WI38 (cell line): ENCODE measurements at regions not wholly inside any gene's neighbourhood (a gene's known extent, or its start where the extent isn't known, plus 50 kb on each side); places are given as distances from the start of the nearest gene placed in this dataset.

Experiments used
- H3K4me3 ChIP-seq: 2 replicates; pipeline ENCODE4 v1.5.1; 2011; ENCODE audit warnings: low read depth, mild to moderate bottlenecking, control low read depth, low read length
- TF ChIP-seq, protein P1 (sequence below): IDR thresholded peaks from 2 replicates; pipeline ENCODE4 v1.5.1; 2012; ENCODE audit warnings: low read depth, mild to moderate bottlenecking, control low read depth, low read length

DNA sequence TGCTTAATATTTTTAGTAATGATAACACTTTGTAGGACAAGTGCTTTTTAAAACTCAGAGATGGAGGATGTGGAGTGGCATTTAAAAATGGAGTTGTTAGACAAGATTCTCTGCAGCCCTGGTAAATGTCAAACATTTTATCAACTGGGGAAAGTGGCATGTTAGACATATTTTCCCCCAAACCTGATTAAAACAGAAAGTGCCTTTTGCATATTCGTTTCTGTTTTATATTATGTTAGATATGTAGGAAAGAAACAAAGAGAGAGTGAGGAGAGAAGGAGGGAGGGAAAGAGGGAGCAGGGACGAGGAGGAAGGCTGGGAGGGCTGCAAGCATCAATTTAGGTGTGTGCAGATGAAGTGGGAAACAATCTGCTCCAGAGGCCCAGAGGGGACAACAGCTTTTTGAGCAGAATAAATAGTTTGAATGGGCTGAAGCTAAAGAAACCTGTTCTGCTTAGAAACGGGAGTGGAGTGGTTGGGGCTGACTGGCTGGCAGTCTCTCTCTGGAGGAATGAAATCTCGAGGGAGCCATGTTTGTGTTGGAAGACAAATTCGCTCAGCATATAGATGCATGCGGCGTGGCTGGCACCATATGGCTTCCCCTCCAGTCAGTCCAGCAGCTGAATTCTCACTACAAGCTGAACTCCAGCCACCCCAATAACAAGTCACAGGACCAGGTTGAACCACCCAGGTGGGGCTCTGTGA lies 502.2 kb downstream of the AJAP1 start:
- H3K4me3 ChIP-seq, result no peak overlapping the region
- TF ChIP-seq, protein P1, sequence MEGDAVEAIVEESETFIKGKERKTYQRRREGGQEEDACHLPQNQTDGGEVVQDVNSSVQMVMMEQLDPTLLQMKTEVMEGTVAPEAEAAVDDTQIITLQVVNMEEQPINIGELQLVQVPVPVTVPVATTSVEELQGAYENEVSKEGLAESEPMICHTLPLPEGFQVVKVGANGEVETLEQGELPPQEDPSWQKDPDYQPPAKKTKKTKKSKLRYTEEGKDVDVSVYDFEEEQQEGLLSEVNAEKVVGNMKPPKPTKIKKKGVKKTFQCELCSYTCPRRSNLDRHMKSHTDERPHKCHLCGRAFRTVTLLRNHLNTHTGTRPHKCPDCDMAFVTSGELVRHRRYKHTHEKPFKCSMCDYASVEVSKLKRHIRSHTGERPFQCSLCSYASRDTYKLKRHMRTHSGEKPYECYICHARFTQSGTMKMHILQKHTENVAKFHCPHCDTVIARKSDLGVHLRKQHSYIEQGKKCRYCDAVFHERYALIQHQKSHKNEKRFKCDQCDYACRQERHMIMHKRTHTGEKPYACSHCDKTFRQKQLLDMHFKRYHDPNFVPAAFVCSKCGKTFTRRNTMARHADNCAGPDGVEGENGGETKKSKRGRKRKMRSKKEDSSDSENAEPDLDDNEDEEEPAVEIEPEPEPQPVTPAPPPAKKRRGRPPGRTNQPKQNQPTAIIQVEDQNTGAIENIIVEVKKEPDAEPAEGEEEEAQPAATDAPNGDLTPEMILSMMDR, result no peak

DNA sequence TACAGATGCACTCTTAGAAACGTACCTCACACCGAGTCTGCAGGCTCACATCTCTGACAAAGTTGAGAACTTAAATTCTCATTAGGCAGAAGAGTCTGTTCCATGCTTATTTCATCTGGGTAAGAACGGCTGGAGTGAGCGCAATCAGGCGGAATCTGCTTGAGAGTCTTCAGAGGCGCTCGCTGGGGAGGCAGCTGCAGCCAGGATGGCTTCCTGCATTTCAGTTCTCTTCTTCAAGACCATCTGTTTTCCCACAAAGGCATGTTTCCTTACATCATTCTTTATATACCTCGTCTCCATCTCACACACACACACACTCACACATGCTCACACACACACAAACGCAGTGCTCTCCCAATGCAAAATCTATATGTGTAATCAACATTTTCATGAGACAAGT lies 497.1 kb downstream of the AJAP1 start:
- H3K4me3 ChIP-seq, result no peak overlapping the region
- TF ChIP-seq, protein P1, result no peak

DNA sequence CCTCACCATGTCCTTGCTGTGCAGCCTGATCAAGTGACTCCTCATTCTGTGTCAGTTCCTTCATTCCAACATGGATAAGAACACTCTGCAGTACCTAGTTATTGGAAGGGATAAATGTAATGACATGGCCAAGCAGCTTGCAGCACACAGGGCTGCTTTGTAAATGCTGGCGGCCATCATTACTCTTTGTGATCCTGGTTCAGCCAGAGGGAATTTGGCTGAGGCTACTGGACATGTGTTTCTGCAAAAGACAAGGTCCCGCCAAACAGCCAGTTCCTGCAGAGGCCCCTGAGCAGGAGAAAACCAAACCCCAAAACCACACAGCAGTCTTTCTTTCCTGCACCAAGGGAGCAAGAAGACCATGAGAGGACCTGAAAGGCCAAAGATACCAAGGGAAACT lies 495.8 kb downstream of the AJAP1 start:
- H3K4me3 ChIP-seq, result no peak overlapping the region
- TF ChIP-seq, protein P1, result no peak

DNA sequence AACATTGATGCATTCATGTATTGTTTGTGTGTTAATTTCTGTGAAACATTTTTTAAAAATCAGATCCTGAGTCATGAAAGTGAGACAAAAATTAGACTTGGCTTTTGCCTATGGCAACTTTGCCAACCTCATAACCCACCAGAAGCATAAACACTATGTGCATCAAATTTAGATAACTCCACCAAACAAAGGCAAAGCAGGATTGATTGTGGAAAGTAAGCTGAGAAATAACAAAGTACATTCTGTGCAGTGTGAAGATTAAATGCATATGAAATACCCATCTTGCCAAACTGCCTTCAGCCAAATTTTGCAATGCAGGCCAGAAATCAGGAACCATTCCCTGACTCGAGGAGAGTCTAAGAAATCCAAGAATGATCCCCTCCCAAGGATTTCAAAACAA lies 493.4 kb downstream of the AJAP1 start:
- TF ChIP-seq, protein P1, result no peak
- no peak overlapping the region for H3K4me3 ChIP-seq

DNA sequence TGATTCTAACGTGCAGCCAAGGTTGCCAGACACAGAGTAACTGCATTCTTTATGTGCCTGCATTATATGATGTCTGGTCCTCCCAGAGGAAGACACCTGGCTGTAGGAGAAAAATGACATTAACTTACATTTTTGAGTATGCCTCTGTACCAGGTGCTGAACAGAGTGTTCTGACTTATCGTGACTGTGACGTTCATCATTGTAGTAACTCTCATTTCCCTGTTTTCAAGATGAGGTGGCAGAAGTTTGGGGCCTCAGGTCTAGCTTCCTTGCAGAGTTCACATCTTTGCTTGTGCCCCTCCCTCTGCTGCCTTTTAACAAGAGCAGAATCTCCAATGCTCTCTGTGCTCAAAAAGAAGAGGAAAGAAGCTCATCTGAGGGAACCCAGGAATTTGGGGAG lies 488.0 kb downstream of the AJAP1 start:
- TF ChIP-seq, protein P1, result no peak
- H3K4me3 ChIP-seq, result no peak overlapping the region

DNA sequence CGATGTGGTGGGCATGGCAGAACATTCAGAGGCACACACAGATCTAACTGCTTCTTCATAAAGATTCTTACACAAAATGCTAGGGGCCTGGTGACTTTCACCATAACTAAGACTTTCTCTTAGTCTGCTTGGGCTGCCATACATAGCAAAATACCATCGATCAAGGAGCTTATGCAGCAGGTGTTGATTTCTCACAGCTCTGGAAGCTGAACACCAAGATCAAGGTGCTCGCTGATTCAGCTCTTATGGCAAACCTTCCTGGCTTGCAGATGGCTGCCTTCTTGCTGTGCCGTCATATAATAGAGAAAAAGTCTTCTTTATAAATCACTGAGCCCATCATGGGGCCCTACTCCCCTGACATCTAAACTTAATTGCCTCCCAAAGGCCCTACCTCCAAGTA lies 487.3 kb downstream of the AJAP1 start:
- TF ChIP-seq, protein P1, result no peak
- H3K4me3 ChIP-seq, result no peak overlapping the region

DNA sequence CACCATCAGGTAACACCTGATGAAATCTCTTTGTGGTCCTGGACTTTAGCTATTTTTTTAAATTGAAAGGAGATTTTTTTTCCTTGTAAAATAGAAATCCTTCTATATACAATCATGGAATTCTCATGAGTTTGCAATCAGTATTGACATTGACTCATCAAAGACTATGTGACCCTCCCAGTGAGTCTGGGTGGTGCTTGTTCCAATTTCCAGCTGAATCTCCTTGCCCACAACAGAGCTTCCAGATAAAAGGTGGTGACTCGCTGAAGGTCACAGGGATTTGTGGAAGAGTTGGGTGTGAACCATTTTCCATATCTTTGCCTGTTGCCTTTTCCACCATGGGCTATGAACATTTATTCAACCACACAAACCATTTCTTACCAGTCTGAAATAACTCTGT lies 486.6 kb downstream of the AJAP1 start:
- TF ChIP-seq, protein P1, result no peak
- no peak overlapping the region for H3K4me3 ChIP-seq
